Epithelial cell of prostate (primary cell): ENCODE measurements at regions not wholly inside any gene's neighbourhood (a gene's known extent, or its start where the extent isn't known, plus 50 kb on each side); places are given as distances from the start of the nearest gene placed in this dataset.
"Not testable (repeated sequence)": the region's sequence is repeated elsewhere in the genome, so short reads cannot be mapped to it uniquely, and the experiment has no call there.

ENCODE experiments used
- DNase-seq: peaks from one replicate; pipeline ENCODE4 v3.0.0-alpha.2; 2011; ENCODE audit warnings: low read depth, low spot score
- H3K27ac ChIP-seq: fragments of 450-650 bp; 2 replicates; pipeline ENCODE4 v1.5.1; 2017; ENCODE audit warnings: mild to moderate bottlenecking

GRCh38 chr5:100693481-100693880 is 158.3 kb downstream of the FAM174A start:
- no peak overlapping the region for H3K27ac ChIP-seq
- no peak for DNase-seq

- no peak for DNase-seq
- H3K27ac ChIP-seq = no peak overlapping the region
These were observed 158.9 kb downstream of the FAM174A start for GRCh38 chr5:100694100-100694499.

- H3K27ac ChIP-seq = no peak overlapping the region
- DNase-seq = no peak
These were observed 162.8 kb downstream of the FAM174A start for GRCh38 chr5:100697970-100698369.

GRCh38 chr5:100706776-100707175 is 171.6 kb downstream of the FAM174A start:
- no peak for DNase-seq

GRCh38 chr5:100708645-100709171 is 173.5 kb downstream of the FAM174A start:
- DNase-seq = no peak
- H3K27ac ChIP-seq = no peak overlapping the region

More at GRCh38 chr5:100706776-100707175, 171.6 kb downstream of the FAM174A start:
- H3K27ac ChIP-seq = no peak overlapping the region

- DNase-seq = no peak
- H3K27ac ChIP-seq = no peak overlapping the region
These were observed 174.6 kb downstream of the FAM174A start for GRCh38 chr5:100709771-100710170.

GRCh38 chr5:100714780-100715179 is 179.6 kb downstream of the FAM174A start:
- not testable (repeated sequence) for DNase-seq, H3K27ac ChIP-seq

GRCh38 chr5:100722657-100723056 is 180.4 kb downstream of the ST8SIA4 start:
- no peak for DNase-seq
- H3K27ac ChIP-seq = no peak overlapping the region

- no peak for DNase-seq
- no peak overlapping the region for H3K27ac ChIP-seq
These were observed 179.9 kb downstream of the ST8SIA4 start for GRCh38 chr5:100723229-100723628.

- DNase-seq = no peak
These were observed 177.0 kb downstream of the ST8SIA4 start for GRCh38 chr5:100726116-100726515.

GRCh38 chr5:100731768-100732167 is 171.3 kb downstream of the ST8SIA4 start:
- no peak for DNase-seq
- no peak overlapping the region for H3K27ac ChIP-seq

More at GRCh38 chr5:100726116-100726515, 177.0 kb downstream of the ST8SIA4 start:
- no peak overlapping the region for H3K27ac ChIP-seq

- DNase-seq = no peak
These were observed 156.4 kb downstream of the ST8SIA4 start for GRCh38 chr5:100746730-100747129.

GRCh38 chr5:100749771-100750284 is 153.3 kb downstream of the ST8SIA4 start:
- DNase-seq = no peak
- no peak overlapping the region for H3K27ac ChIP-seq

More at GRCh38 chr5:100746730-100747129, 156.4 kb downstream of the ST8SIA4 start:
- H3K27ac ChIP-seq = no peak overlapping the region

GRCh38 chr5:100755435-100755834 is 147.6 kb downstream of the ST8SIA4 start:
- no peak for DNase-seq
- no peak overlapping the region for H3K27ac ChIP-seq
